ENCODE measurements at regions not wholly inside any gene's neighbourhood (a gene's known extent, or its start where the extent isn't known, plus 50 kb on each side); places are given as distances from the start of the nearest gene placed in this dataset.

- in situ Hi-C loops (cut with HindIII; ENCODE audit: low sequenced_read_pairs) = no loop called here
Observed at GRCh38 chr10:125514206-125515162, 168.5 kb downstream of the TEX36 start.

- in situ Hi-C loops (cut with HindIII; ENCODE audit: low sequenced_read_pairs) = no loop called here
Observed at GRCh38 chr10:125513429-125514182, 169.4 kb downstream of the TEX36 start.

- in situ Hi-C loops (cut with HindIII; ENCODE audit: low sequenced_read_pairs) = no loop called here
Observed at GRCh38 chr10:125510998-125511397, 172.0 kb downstream of the TEX36 start.

- in situ Hi-C loops (cut with HindIII; ENCODE audit: low sequenced_read_pairs) = no loop called here
Observed at GRCh38 chr10:125505648-125506047, 177.3 kb downstream of the TEX36 start.

- in situ Hi-C loops (cut with HindIII; ENCODE audit: low sequenced_read_pairs) = no loop called here
Observed at GRCh38 chr10:125502276-125502675, 180.7 kb downstream of the TEX36 start.

- in situ Hi-C loops (cut with HindIII; ENCODE audit: low sequenced_read_pairs) = no loop called here
Observed at GRCh38 chr10:125495386-125495785, 187.6 kb downstream of the TEX36 start.

- in situ Hi-C loops (cut with HindIII; ENCODE audit: low sequenced_read_pairs) = no loop called here
Observed at GRCh38 chr10:125494651-125495239, 188.2 kb downstream of the TEX36 start.

- in situ Hi-C loops (cut with HindIII; ENCODE audit: low sequenced_read_pairs) = no loop called here
Observed at GRCh38 chr10:125491381-125491780, 191.6 kb downstream of the TEX36 start.

GRCh38 chr10:125489731-125490130 is 193.2 kb downstream of the TEX36 start:
- in situ Hi-C loops (cut with HindIII; ENCODE audit: low sequenced_read_pairs) = no loop called here

- in situ Hi-C loops (cut with HindIII; ENCODE audit: low sequenced_read_pairs) = no loop called here
Observed at GRCh38 chr10:125485665-125486064, 197.3 kb downstream of the TEX36 start.

- in situ Hi-C loops (cut with HindIII; ENCODE audit: low sequenced_read_pairs) = no loop called here
Observed at GRCh38 chr10:125484035-125484732, 198.8 kb downstream of the TEX36 start.

- in situ Hi-C loops (cut with HindIII; ENCODE audit: low sequenced_read_pairs) = no loop called here
Observed at GRCh38 chr10:125482637-125483036, 200.3 kb downstream of the TEX36 start.

- in situ Hi-C loops (cut with HindIII; ENCODE audit: low sequenced_read_pairs) = no loop called here
Observed at GRCh38 chr10:125482108-125482507, 200.9 kb downstream of the TEX36 start.

- in situ Hi-C loops (cut with HindIII; ENCODE audit: low sequenced_read_pairs) = no loop called here
Observed at GRCh38 chr10:125479059-125479458, 203.9 kb downstream of the TEX36 start.

- in situ Hi-C loops (cut with HindIII; ENCODE audit: low sequenced_read_pairs) = no loop called here
Observed at GRCh38 chr10:125475815-125476214, 207.1 kb downstream of the TEX36 start.

GRCh38 chr10:125473143-125473793 is 209.7 kb downstream of the TEX36 start:
- in situ Hi-C loops (cut with HindIII; ENCODE audit: low sequenced_read_pairs) = no loop called here

- in situ Hi-C loops (cut with HindIII; ENCODE audit: low sequenced_read_pairs) = no loop called here
Observed at GRCh38 chr10:125472010-125472607, 210.9 kb downstream of the TEX36 start.

- in situ Hi-C loops (cut with HindIII; ENCODE audit: low sequenced_read_pairs) = no loop called here
Observed at GRCh38 chr10:125468278-125468677, 214.7 kb downstream of the TEX36 start.

- in situ Hi-C loops (cut with HindIII; ENCODE audit: low sequenced_read_pairs) = no loop called here
Observed at GRCh38 chr10:125466685-125467084, 216.3 kb downstream of the TEX36 start.

- in situ Hi-C loops (cut with HindIII; ENCODE audit: low sequenced_read_pairs) = no loop called here
Observed at GRCh38 chr10:125462845-125463244, 220.1 kb downstream of the TEX36 start.
